MM.1S (cell line): ENCODE measurements at regions not wholly inside any gene's neighbourhood (a gene's known extent, or its start where the extent isn't known, plus 50 kb on each side); places are given as distances from the start of the nearest gene placed in this dataset.

Source experiments
- CTCF ChIP-seq: fragments of 300-600 bp; sonication (generic); IDR thresholded peaks from 2 replicates; pipeline ENCODE4 v1.5.1; 2016; ENCODE audit warnings: antibody characterized with exemption, low read length, mixed read lengths
- EZH2 ChIP-seq: fragments of 300-600 bp; sonication (generic); optimal IDR thresholded peaks from 2 replicates; pipeline ENCODE3; 2017; ENCODE audit warnings: low read depth, mild to moderate bottlenecking, antibody characterized with exemption, low read length, mixed read lengths

GRCh38 chr9:20208226-20208625 is 414.1 kb downstream of the MLLT3 start:
- no peak for TF ChIP-seq CTCF
- no peak for TF ChIP-seq EZH2
